Activated CD8-positive, alpha-beta memory T cell treated with anti-CD3 and anti-CD28 coated beads for 4 hours (primary cell): ENCODE measurements at regions not wholly inside any gene's neighbourhood (a gene's known extent, or its start where the extent isn't known, plus 50 kb on each side); places are given as distances from the start of the nearest gene placed in this dataset.

Experiments used
- DNase-seq, 2 donors: peaks; one replicate each; pipeline ENCODE4 v3.0.0-alpha.2; 2020; ENCODE audit warnings: low read depth in 2 of 2

GRCh38 chr22:49159711-49160110 lies 668.0 kb downstream of the BRD1 start:
- no peak for DNase-seq

DNA sequence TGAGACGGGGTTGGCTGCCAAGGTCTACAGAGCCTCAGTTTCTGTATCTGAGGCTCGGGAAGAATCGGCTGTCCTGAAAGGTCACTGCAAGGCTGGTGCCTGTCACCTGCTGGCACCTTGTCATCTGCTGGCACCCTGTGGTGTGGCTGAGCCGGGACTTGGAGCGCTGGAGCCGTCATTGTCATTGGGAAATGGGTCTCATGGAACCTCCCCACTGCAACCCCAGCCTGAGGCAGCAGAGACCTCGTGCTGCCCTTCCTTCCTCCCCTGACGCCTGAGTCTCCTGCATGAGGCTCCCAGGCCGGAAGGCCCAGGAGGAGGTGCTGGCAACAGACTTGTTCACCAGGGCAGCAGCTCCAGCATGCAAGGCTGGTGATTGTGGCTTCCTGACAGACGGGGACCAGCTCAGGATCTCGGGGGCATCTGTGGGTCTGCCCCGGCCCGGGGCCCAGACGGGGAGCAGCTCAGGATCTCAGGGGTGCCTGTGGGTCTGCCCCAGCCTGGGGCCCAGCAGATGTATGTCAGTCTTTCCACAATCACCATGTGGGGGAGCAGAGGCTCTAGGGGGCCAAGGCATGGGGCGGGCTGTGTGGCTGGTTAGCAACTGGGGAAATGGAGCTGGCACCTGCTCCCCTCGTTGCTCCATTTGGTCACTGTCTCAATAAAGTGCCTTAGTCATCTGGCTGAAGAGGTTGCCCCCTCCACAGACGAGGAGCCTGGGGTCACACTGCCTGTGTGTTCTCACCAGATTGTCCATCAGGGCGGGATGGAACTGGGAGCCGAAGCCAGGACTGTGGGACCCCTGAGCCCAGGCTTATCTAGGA lies 668.7 kb downstream of the BRD1 start:
- no peak for DNase-seq

- no peak for DNase-seq
These were observed 669.9 kb downstream of the BRD1 start for GRCh38 chr22:49157529-49158339.

- DNase-seq: no peak
These were observed 670.9 kb downstream of the BRD1 start for GRCh38 chr22:49156662-49157285.

- DNase-seq: no peak
These were observed 671.7 kb downstream of the BRD1 start for GRCh38 chr22:49155770-49156580.

GRCh38 chr22:49155039-49155769 lies 672.5 kb downstream of the BRD1 start:
- no peak for DNase-seq

GRCh38 chr22:49154433-49154832 lies 673.2 kb downstream of the BRD1 start:
- no peak for DNase-seq

DNA sequence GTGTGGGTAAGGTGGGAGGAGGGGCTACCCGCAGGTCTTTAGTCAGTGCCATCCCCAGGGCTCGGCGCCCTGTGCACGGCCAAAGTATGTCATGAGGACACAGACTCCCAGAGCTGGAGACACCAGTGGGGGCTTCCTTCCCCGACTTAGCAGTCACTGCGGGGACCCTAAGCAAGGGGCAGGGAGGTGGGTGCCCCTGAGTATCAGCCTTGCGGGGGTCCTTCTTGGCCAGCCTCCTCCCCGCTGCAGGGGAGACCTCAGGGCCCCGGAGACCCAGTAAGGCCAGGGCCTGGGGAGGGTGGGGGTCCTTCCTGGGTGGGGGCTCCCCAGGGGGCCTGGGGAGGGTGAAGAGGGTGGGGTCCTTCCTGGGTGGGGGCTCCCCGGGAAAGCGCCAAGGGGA lies 673.8 kb downstream of the BRD1 start:
- DNase-seq: no peak

DNA sequence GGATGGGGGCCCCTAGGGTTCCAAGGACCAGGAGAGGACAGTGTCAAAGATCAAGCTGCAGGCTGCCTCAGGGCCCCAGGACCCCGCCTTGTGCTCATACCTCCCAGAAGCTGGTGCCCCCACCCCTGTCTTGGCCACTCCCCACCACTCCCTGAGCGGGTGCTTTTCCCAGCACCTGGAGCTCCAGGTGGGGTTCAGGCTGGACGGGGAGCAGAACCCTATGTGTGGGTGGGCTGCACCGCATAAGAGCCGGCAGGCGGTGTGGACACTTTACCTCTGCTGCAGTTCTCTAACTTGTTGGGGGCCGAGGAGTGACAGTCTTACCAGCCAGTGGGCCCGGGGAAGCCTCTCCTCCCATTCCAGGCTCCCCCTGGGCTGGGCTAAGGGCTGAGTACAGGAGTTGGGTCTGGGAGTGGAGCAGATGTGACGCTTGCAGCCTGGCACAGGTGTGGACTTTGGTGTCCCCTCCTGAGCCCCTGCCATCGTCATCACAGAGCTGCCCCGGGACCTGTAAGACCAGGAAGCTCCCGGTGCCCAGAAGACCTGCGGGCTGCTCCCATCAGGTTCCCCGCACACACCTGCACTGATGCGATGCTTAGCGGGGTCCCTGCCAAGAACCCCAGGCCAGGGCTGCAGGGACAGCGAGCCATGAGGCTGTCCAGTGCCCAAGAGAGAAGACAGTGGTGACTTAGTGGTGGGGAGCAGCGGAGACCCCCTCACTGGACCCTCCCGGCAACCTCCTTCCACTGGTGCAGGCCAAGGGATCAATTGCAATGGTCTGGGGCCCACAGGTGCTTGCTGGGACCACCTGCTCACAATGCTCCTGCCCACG lies 674.5 kb downstream of the BRD1 start:
- DNase-seq: no peak

GRCh38 chr22:49152127-49152938 lies 675.3 kb downstream of the BRD1 start:
- DNase-seq: no peak

DNA sequence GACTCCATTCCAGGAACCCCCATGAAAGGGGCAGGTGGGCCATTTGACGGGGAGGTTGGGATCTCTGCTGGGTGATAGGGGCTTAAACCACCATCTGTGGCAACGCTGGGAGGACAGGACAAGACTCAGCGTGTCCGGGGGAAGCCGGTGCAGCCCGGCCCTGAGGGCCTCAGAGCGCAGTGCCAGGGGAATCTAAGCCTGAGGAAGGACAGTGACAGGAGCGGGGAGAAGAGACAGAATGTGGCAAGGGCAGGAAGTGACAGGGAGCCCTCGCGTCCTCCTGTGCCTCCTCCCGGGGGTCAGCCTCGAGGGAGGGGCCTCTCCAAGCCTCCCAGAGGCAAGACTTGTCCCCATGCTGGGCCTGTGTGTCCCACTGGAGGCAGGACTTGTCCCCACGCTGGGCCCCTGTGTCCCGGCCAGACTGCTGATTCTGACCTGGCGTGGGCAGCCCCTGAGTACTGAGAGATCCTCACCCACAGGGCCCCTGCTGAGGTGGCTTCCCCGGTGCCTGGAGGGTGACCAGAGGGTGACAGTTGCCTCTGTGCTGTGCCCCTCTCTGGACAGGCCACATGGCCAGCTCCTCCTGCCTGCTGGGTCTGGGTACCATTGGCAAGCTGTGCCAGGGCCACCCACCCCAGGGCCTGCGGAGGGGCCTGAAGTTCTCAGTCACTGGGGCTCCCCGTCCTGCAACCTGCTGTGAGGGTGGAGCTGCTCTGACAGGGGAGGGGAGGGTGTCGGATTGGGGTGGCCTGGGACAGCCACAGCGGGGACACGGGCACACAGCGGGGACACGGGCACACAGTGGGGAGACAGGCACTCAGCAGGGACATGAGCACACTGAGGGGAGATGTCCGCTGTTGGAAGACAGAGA lies 676.2 kb downstream of the BRD1 start:
- no peak for DNase-seq

DNA sequence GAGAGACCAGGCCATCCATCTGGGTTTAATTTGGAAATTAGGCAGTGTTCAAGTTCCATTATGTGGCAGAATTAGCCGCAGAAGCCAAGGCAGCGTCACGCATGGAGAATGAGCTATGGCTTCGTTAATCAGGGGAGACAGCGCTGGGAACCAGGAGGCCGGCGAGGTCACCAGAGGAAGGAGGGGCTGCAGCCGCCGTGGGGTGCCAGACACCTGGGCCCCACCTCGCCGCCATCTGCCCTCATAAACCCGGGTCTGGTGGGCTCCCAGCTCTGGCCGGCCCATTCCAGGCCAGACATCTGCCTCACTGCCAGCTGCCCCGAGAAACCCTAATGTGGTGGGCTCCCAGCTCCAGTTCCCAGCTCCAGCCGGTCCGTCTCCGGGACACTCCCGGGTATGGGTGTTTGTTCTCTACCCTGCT lies 676.9 kb downstream of the BRD1 start:
- DNase-seq: no peak

DNA sequence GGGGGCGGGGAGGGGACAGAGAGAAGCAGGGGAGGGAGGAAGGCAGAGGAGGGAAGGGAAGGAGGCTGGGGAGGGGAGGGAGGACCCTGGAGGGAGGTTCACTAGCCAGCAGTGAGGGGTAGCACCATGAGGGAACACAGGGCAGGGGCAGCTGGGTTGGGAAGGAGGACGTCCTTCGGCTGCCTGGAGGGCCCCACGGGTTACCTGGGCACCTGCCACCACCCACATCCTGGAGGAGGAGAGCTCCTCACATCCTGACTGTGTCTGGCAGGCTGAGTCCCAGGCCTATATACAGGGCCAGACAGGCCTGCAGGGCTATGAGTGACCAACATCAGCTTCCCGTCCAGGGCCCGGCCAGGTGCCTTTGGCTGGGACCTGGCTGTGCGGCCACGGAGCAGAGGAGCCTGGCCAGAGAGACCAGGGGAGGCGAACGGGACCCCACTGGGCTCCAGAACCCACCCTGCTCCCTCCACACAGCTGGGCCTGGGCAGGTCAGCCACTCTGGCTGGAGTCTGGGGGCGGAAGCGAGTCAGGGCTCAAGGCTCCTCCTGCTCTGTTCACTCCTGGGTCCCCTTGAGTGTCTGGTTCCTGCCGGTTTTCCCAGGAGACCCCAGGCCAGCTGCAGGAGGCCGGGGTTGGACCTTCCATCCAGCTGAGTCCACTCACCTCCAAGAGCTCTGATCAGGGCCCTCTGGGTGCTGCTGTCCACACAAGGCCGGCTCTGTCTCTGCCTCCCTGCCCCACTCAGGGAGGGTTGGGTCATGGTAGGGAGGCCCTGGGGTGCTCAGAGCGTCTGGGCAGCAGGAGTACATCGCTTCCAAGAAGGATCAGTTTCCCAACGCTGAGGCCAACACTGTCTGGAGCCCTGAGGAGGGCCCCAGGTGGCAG lies 677.7 kb downstream of the BRD1 start:
- DNase-seq: no peak

GRCh38 chr22:49148895-49149418 lies 678.7 kb downstream of the BRD1 start:
- DNase-seq: no peak

DNA sequence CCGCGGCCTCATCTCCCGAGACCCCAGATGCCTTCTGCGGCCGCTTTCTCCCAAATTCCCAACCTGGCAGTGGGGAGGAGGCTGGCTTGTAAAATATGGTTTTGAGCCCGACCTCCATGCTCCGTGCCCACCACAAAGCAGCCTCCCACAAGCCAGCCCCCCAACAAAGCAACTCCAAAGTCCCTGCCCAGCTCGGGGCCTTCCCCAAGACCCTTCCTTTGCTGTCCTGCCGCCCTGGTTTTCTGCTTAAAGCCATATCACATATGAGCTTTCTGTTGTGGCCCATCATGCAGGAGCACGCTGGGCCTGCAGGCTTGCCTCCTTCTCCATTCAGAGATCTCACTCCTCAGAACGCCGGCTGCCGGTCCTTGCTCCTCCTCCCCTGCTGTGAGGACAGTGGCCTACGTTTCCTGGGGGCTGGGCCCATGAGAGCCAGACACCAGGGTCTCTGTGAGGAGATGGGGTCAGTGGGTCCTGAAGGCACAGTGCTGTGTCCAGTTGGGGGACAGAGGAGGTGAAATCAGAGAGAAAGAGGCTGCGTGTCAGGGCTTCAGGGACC lies 680.0 kb downstream of the BRD1 start:
- DNase-seq: no peak

GRCh38 chr22:49147171-49147570 lies 680.5 kb downstream of the BRD1 start:
- no peak for DNase-seq

DNA sequence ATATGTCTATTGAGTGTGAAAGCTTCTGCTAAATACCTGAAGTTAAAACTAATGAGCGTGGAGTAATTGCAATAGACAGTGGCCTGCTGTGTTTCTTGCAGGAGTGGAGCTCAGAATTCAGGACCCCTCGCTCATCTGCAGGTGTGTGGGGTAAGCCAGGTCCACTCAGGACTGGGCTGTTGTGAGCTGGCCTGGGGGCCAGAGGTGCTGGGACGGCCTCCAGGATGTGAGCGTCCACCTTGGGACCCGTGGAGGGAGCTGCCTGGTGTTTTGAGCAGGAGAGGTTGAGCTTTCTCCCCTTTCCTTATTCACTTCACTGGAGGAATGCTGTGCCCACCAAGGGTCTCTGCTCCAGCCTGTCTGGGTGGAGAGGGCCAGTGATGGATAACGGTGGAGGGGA lies 681.2 kb downstream of the BRD1 start:
- DNase-seq: no peak
